ENCODE measurements at regions not wholly inside any gene's neighbourhood (a gene's known extent, or its start where the extent isn't known, plus 50 kb on each side); places are given as distances from the start of the nearest gene placed in this dataset.

DNA sequence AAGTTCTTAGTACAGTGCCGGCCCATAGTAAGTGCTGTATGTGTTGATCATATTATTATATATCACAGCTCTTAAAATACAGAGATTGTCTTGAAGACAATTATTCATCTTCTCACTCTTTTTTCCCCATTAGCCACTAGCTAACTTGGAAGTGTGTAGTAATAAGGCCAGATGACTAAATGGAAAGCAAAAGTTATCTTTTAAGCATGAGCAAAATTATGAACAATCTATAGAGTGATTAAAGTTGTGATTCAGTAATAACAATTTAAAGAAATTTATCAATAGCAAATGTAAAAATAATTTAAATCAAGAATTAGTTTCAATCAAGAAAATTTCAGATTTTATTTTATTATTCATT is 630.9 kb upstream of the TBL1XR1 start:
- TF ChIP-seq YY1 (IDR thresholded peaks at IDR 0.05) (no peak), RAD21 (IDR thresholded peaks at IDR 0.05) (no peak), TAF1 (conservative IDR thresholded peaks at IDR 0.05) (no peak), RXRA (IDR thresholded peaks at IDR 0.05) (no peak), EGR1 (IDR thresholded peaks at IDR 0.05; ENCODE audit: low read depth in 2 of 2) (no peak), HNF4A (conservative IDR thresholded peaks at IDR 0.05) (no peak), FOXA1 (IDR thresholded peaks at IDR 0.05) (no peak)
- TF ChIP-seq, protein P1, sequence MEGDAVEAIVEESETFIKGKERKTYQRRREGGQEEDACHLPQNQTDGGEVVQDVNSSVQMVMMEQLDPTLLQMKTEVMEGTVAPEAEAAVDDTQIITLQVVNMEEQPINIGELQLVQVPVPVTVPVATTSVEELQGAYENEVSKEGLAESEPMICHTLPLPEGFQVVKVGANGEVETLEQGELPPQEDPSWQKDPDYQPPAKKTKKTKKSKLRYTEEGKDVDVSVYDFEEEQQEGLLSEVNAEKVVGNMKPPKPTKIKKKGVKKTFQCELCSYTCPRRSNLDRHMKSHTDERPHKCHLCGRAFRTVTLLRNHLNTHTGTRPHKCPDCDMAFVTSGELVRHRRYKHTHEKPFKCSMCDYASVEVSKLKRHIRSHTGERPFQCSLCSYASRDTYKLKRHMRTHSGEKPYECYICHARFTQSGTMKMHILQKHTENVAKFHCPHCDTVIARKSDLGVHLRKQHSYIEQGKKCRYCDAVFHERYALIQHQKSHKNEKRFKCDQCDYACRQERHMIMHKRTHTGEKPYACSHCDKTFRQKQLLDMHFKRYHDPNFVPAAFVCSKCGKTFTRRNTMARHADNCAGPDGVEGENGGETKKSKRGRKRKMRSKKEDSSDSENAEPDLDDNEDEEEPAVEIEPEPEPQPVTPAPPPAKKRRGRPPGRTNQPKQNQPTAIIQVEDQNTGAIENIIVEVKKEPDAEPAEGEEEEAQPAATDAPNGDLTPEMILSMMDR (IDR thresholded peaks at IDR 0.05; ENCODE audit: low read depth, low read length, missing input control), result no peak
- TF ChIP-seq, protein P2, sequence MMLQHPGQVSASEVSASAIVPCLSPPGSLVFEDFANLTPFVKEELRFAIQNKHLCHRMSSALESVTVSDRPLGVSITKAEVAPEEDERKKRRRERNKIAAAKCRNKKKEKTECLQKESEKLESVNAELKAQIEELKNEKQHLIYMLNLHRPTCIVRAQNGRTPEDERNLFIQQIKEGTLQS (IDR thresholded peaks at IDR 0.05), result no peak
- TF ChIP-seq, protein P3, sequence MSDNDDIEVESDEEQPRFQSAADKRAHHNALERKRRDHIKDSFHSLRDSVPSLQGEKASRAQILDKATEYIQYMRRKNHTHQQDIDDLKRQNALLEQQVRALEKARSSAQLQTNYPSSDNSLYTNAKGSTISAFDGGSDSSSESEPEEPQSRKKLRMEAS (IDR thresholded peaks at IDR 0.05), result no peak
- TF ChIP-seq, protein P4, sequence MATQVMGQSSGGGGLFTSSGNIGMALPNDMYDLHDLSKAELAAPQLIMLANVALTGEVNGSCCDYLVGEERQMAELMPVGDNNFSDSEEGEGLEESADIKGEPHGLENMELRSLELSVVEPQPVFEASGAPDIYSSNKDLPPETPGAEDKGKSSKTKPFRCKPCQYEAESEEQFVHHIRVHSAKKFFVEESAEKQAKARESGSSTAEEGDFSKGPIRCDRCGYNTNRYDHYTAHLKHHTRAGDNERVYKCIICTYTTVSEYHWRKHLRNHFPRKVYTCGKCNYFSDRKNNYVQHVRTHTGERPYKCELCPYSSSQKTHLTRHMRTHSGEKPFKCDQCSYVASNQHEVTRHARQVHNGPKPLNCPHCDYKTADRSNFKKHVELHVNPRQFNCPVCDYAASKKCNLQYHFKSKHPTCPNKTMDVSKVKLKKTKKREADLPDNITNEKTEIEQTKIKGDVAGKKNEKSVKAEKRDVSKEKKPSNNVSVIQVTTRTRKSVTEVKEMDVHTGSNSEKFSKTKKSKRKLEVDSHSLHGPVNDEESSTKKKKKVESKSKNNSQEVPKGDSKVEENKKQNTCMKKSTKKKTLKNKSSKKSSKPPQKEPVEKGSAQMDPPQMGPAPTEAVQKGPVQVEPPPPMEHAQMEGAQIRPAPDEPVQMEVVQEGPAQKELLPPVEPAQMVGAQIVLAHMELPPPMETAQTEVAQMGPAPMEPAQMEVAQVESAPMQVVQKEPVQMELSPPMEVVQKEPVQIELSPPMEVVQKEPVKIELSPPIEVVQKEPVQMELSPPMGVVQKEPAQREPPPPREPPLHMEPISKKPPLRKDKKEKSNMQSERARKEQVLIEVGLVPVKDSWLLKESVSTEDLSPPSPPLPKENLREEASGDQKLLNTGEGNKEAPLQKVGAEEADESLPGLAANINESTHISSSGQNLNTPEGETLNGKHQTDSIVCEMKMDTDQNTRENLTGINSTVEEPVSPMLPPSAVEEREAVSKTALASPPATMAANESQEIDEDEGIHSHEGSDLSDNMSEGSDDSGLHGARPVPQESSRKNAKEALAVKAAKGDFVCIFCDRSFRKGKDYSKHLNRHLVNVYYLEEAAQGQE (IDR thresholded peaks at IDR 0.05), result no peak
- TF ChIP-seq, protein P5, sequence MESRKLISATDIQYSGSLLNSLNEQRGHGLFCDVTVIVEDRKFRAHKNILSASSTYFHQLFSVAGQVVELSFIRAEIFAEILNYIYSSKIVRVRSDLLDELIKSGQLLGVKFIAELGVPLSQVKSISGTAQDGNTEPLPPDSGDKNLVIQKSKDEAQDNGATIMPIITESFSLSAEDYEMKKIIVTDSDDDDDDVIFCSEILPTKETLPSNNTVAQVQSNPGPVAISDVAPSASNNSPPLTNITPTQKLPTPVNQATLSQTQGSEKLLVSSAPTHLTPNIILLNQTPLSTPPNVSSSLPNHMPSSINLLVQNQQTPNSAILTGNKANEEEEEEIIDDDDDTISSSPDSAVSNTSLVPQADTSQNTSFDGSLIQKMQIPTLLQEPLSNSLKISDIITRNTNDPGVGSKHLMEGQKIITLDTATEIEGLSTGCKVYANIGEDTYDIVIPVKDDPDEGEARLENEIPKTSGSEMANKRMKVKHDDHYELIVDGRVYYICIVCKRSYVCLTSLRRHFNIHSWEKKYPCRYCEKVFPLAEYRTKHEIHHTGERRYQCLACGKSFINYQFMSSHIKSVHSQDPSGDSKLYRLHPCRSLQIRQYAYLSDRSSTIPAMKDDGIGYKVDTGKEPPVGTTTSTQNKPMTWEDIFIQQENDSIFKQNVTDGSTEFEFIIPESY (IDR thresholded peaks at IDR 0.05), result no peak
